PC-3 (cell line): ENCODE measurements at regions not wholly inside any gene's neighbourhood (a gene's known extent, or its start where the extent isn't known, plus 50 kb on each side); places are given as distances from the start of the nearest gene placed in this dataset.
A peak's percentile ranks its signal among the peaks of the same experiment; 100 is the strongest.

ENCODE experiments used
- ATAC-seq: fragments of 200-7000 bp; cut with Tn5 transposase; 2 replicates; pipeline ENCODE4 v1.9.1; 2020; ENCODE audit warnings: mild to moderate bottlenecking, moderate library complexity
- BruUV-seq: library from RNA; stranded (reverse); fragments of 400-500 nt; replicated peaks from 2 replicates; lab custom pipeline; 2021; lab: Mats Ljungman, UMichigan
- CTCF ChIA-PET: fragments of 300-600 bp; sonication (Branson Sonifier 250); formaldehyde crosslinking; loops from one replicate; lab custom pipeline; 2022; ENCODE audit warnings: antibody characterized with exemption; lab: Charles Lee
- POLR2A ChIA-PET: fragments of 300-600 bp; sonication (Branson Sonifier 250); formaldehyde crosslinking; loops from one replicate; lab custom pipeline; 2022; ENCODE audit warnings: antibody characterized with exemption; ENCODE audit not compliant: unreplicated experiment; lab: Charles Lee
- DNase-seq: peaks from one replicate; pipeline ENCODE4 v3.0.0-alpha.2; 2015
- H2AFZ ChIP-seq: fragments of 300-600 bp; sonication (generic); 2 replicates; pipeline ENCODE4 v1.6.0; 2016; ENCODE audit warnings: antibody characterized with exemption, low read length
- H3F3A ChIP-seq: fragments of 300-600 bp; sonication (generic); one replicate; pipeline ENCODE4 v1.6.0; 2017; ENCODE audit warnings: antibody characterized with exemption, low read length, control low read depth, mild to moderate bottlenecking; ENCODE audit not compliant: unreplicated experiment
- H3K27ac ChIP-seq: fragments of 300-600 bp; sonication (generic); 2 replicates; pipeline ENCODE4 v1.5.1; 2016; ENCODE audit warnings: mild to moderate bottlenecking, low read length
- H3K27me3 ChIP-seq: fragments of 300-600 bp; sonication (generic); 2 replicates; pipeline ENCODE4 v1.6.1; 2016; ENCODE audit warnings: low read length, mixed read lengths
- H3K36me3 ChIP-seq: fragments of 300-600 bp; sonication (generic); 2 replicates; pipeline ENCODE4 v1.6.1; 2016; ENCODE audit warnings: low read depth, mixed run types, low read length, mixed read lengths
- H3K4me1 ChIP-seq: fragments of 300-600 bp; sonication (generic); 2 replicates; pipeline ENCODE4 v1.5.1; 2016; ENCODE audit warnings: low read length; ENCODE audit not compliant: insufficient read depth
- H3K4me2 ChIP-seq: fragments of 300-600 bp; sonication (generic); 2 replicates; pipeline ENCODE4 v1.6.0; 2016; ENCODE audit warnings: low read length
- H3K4me3 ChIP-seq: fragments of 300-600 bp; sonication (generic); 2 replicates; pipeline ENCODE4 v1.5.1; 2016; ENCODE audit warnings: mild to moderate bottlenecking, low read length, mixed read lengths
- H3K79me2 ChIP-seq: fragments of 300-600 bp; sonication (generic); 2 replicates; pipeline ENCODE4 v1.6.1; 2017; ENCODE audit warnings: low read length, mixed read lengths
- H3K9ac ChIP-seq: fragments of 300-600 bp; sonication (generic); 2 replicates; pipeline ENCODE4 v1.6.0; 2016; ENCODE audit warnings: mild to moderate bottlenecking, low read length
- H3K9me2 ChIP-seq: fragments of 300-600 bp; sonication (generic); replicated peaks from 2 replicates; pipeline ENCODE4 v1.6.1; 2016; ENCODE audit warnings: mixed run types, low read length, mixed read lengths
- H3K9me3 ChIP-seq: fragments of 300-600 bp; sonication (generic); 2 replicates; pipeline ENCODE4 v1.6.1; 2016; ENCODE audit warnings: low read length, mixed read lengths
- H4K20me1 ChIP-seq: fragments of 300-600 bp; sonication (generic); 2 replicates; pipeline ENCODE4 v1.6.1; 2016; ENCODE audit warnings: low read length, mixed read lengths
- CTCF ChIP-seq: fragments of 300-600 bp; sonication (generic); conservative IDR thresholded peaks from 2 replicates; pipeline ENCODE4 v1.5.1; 2017; ENCODE audit warnings: antibody characterized with exemption, low read depth, mild to moderate bottlenecking, low read length
- EZH2 ChIP-seq: fragments of 300-600 bp; sonication (generic); IDR thresholded peaks from one replicate; pipeline ENCODE4 v1.6.1; 2017; ENCODE audit warnings: antibody characterized with exemption, mild to moderate bottlenecking, low read length; ENCODE audit not compliant: unreplicated experiment
- EZH2phosphoT487 ChIP-seq: fragments of 300-600 bp; sonication (generic); IDR thresholded peaks from 2 replicates; pipeline ENCODE4 v1.6.1; 2018; ENCODE audit warnings: mild to moderate bottlenecking, antibody characterized with exemption, low read length, borderline replicate concordance
- intact Hi-C: fragments of 100-400 bp; cut with micrococcal nuclease; formaldehyde crosslinking; loops from 2 replicates; pipeline ENCODE4 v1.9.0; 2023

- Histone ChIP-seq H4K20me1 (no peaks in the 10 kb centered on the region), H3K9ac (no peak overlapping the region), H3K9me3 (no peaks in the 10 kb centered on the region), H3K27ac (no peak overlapping the region), H3F3A (no peaks in the 10 kb centered on the region), H3K27me3 (no peaks in the 10 kb centered on the region), H2AFZ (no peak overlapping the region), H3K9me2 (no peaks in the 10 kb centered on the region), H3K36me3 (no peaks in the 10 kb centered on the region), H3K4me1 (no peaks in the 10 kb centered on the region), H3K4me2 (no peak overlapping the region), H3K79me2 (no peaks in the 10 kb centered on the region), H3K4me3 (no peak overlapping the region)
- intact Hi-C loops: no loop called here
- no peak for TF ChIP-seq EZH2
- ATAC-seq (no peak), DNase-seq (no peak)
- CTCF ChIA-PET: no interaction called here
- no TSS peak for BruUV-seq
- POLR2A ChIA-PET: no interaction called here
These were observed 141.3 kb upstream of the MINDY3 start for GRCh38 chr10:16001581-16001980.

GRCh38 chr10:16009785-16010184 lies 149.5 kb upstream of the MINDY3 start:
- intact Hi-C loops: no loop called here
- no peaks in the 10 kb centered on the region for H3K36me3 ChIP-seq
- ChIA-PET POLR2A (no interaction called here), CTCF (no interaction called here)
- H3K4me2 ChIP-seq: peak overlapping the region; percentile 3; the same call in 1 of the 2 replicates
- no peak overlapping the region for H3K27ac ChIP-seq
- H4K20me1 ChIP-seq: no peaks in the 10 kb centered on the region
- H3K4me1 ChIP-seq: no peaks in the 10 kb centered on the region
- no peaks in the 10 kb centered on the region for H3K79me2 ChIP-seq
- no peak overlapping the region for H3K9ac ChIP-seq
- TF ChIP-seq EZH2 (no peak), EZH2phosphoT487 (no peak), CTCF (no peak)
- no peaks in the 10 kb centered on the region for H3K9me3 ChIP-seq
- no peak overlapping the region for H3K4me3 ChIP-seq
- no TSS peak for BruUV-seq
- H2AFZ ChIP-seq: no peak overlapping the region
- no peaks in the 10 kb centered on the region for H3K27me3 ChIP-seq
- H3K9me2 ChIP-seq: no peaks in the 10 kb centered on the region
- ATAC-seq (no peak), DNase-seq (peak; percentile 29)
- H3F3A ChIP-seq: no peaks in the 10 kb centered on the region

- CTCF ChIA-PET: no interaction called here
- no peak for ATAC-seq
These were observed 151.2 kb upstream of the MINDY3 start for GRCh38 chr10:16011548-16011947.

More at GRCh38 chr10:16011548-16011947, 151.2 kb upstream of the MINDY3 start:
- H3K9ac ChIP-seq: no peak overlapping the region
- no peak overlapping the region for H3K4me3 ChIP-seq
- DNase-seq: peak; percentile 44
- H3K9me3 ChIP-seq: no peaks in the 10 kb centered on the region
- no peaks in the 10 kb centered on the region for H3K27me3 ChIP-seq
- no peaks in the 10 kb centered on the region for H3K79me2 ChIP-seq
- intact Hi-C loops: no loop called here
- no TSS peak for BruUV-seq
- no peak overlapping the region for H3K27ac ChIP-seq
- no peak overlapping the region for H2AFZ ChIP-seq
- no peaks in the 10 kb centered on the region for H3F3A ChIP-seq
- H3K9me2 ChIP-seq: no peaks in the 10 kb centered on the region
- no peaks in the 10 kb centered on the region for H4K20me1 ChIP-seq
- POLR2A ChIA-PET: no interaction called here
- H3K4me2 ChIP-seq: no peak overlapping the region
- no peaks in the 10 kb centered on the region for H3K36me3 ChIP-seq
- TF ChIP-seq EZH2 (no peak), EZH2phosphoT487 (no peak), CTCF (no peak)
- no peaks in the 10 kb centered on the region for H3K4me1 ChIP-seq
